Tibial nerve (tissue), 4 donors: ENCODE measurements at regions not wholly inside any gene's neighbourhood (a gene's known extent, or its start where the extent isn't known, plus 50 kb on each side); places are given as distances from the start of the nearest gene placed in this dataset.

Source experiments
- DNase-seq, 2 donors: peaks; one replicate each; pipeline ENCODE4 v3.0.0-alpha.2; 2019; ENCODE audit warnings: low spot score in 2 of 2
- H3K27ac ChIP-seq, 4 donors: fragments of 200-600 bp; sonication (generic) in 3 of 4; one replicate each; pipeline ENCODE4 v1.5.1; 2017 to 2019; ENCODE audit warnings: mild to moderate bottlenecking in 1 of 4
- H3K27me3 ChIP-seq, 2 donors: fragments of 200-600 bp; sonication (generic) in 1 of 2; one replicate each; pipeline versions ENCODE4 v1.5.1 to v1.6.0; 2017 to 2019
- H3K36me3 ChIP-seq, 3 donors: fragments of 200-600 bp; sonication (generic); one replicate each; pipeline ENCODE4 v1.5.1; 2018 to 2019
- H3K4me1 ChIP-seq, 4 donors: fragments of 200-600 bp; sonication (generic) in 3 of 4; one replicate each; pipeline ENCODE4 v1.5.1; 2017 to 2019
- H3K4me3 ChIP-seq, 4 donors: fragments of 200-600 bp; sonication (generic) in 3 of 4; one replicate each; pipeline ENCODE4 v1.5.1; 2017 to 2019; ENCODE audit warnings: mild to moderate bottlenecking in 1 of 4, moderate library complexity in 1 of 4
- H3K9me3 ChIP-seq, 4 donors: fragments of 200-600 bp; sonication (generic) in 3 of 4; one replicate each; pipeline ENCODE4 v1.5.1; 2017 to 2019
- CTCF ChIP-seq, 5 experiments: fragments of 200-600 bp in 3 of 5; fragments of 450-650 bp in 2 of 5; sonication (generic) in 3 of 5; IDR thresholded peaks; one replicate each; pipeline ENCODE4 v1.5.1; 2016 to 2019; ENCODE audit warnings: antibody characterized with exemption in 5 of 5, mild to moderate bottlenecking in 3 of 5, moderate library complexity in 2 of 5
- EP300 ChIP-seq, 2 donors: sonication (generic); formaldehyde crosslinking; IDR thresholded peaks; one replicate each; pipeline ENCODE4 v1.6.1; 2017; ENCODE audit warnings: antibody characterized with exemption in 2 of 2, mild to moderate bottlenecking in 1 of 2
- POLR2A ChIP-seq, 2 donors: fragments of 450-650 bp; IDR thresholded peaks; one replicate each; pipeline ENCODE4 v1.6.1; 2017; ENCODE audit warnings: antibody characterized with exemption in 2 of 2, mild to moderate bottlenecking in 2 of 2, moderate library complexity in 2 of 2
- WGBS, 2 donors: methylation state at CpG; one replicate each; pipeline ENCODE4 v1.1.5; 2018; 5-methylcytosine and 5-hydroxymethylcytosine counted together

GRCh38 chr5:17734011-17734410 lies 99.8 kb downstream of the TAF11L14 start:
- Histone ChIP-seq H3K9me3 (no peaks in the 10 kb centered on the region), H3K27ac (no peak overlapping the region), H3K27me3 (no peaks in the 10 kb centered on the region), H3K4me1 (no peaks in the 10 kb centered on the region), H3K4me3 (no peak overlapping the region), H3K36me3 (no peaks in the 10 kb centered on the region)
- TF ChIP-seq CTCF (IDR thresholded peaks at IDR 0.05), result no peak
- no peak for TF ChIP-seq POLR2A (IDR thresholded peaks at IDR 0.05)
- no peak for TF ChIP-seq EP300 (IDR thresholded peaks at IDR 0.05)
- WGBS, 2 donors, result 77 to 84% methylated on average over 2 of the region's 2 CpGs
- DNase-seq, result no peak

DNA sequence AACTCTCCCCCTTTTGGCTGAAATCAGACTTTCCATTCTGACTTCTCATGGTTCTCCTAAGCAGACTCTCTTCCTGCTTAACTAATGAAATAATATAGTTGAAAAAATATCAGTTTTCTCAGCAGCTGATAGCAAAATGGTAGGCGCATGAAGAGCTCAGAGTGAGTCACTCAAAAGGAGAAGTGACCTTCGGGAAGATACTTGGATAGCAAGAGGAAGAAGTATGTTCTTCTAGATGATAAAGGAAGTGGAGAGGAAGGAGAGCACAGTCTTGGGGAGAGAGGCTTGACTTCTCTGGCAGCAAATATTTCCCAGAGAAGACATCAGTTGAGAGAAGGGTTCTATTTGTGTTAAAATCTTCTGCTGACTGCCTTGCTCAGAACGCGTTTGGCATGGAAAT lies 101.5 kb downstream of the TAF11L14 start:
- no peaks in the 10 kb centered on the region for H3K4me1 ChIP-seq
- no peak for DNase-seq
- no peaks in the 10 kb centered on the region for H3K36me3 ChIP-seq
- no peak for TF ChIP-seq EP300 (IDR thresholded peaks at IDR 0.05)
- TF ChIP-seq POLR2A (IDR thresholded peaks at IDR 0.05), result no peak
- TF ChIP-seq CTCF (IDR thresholded peaks at IDR 0.05), result no peak
- H3K9me3 ChIP-seq, result no peaks in the 10 kb centered on the region
- 69 to 83% methylated on average over 4 of the region's 4 CpGs for WGBS, 2 donors
- no peak overlapping the region for H3K27ac ChIP-seq
- H3K27me3 ChIP-seq, result no peaks in the 10 kb centered on the region
- no peak overlapping the region for H3K4me3 ChIP-seq

GRCh38 chr5:17737092-17737491 lies 102.8 kb downstream of the TAF11L14 start:
- no peak overlapping the region for H3K27ac ChIP-seq
- H3K4me3 ChIP-seq, result no peak overlapping the region
- DNase-seq, result no peak
- WGBS, 2 donors, result 90 to 97% methylated on average over 2 of the region's 2 CpGs
- H3K9me3 ChIP-seq, result no peaks in the 10 kb centered on the region
- H3K36me3 ChIP-seq, result no peaks in the 10 kb centered on the region
- TF ChIP-seq POLR2A (IDR thresholded peaks at IDR 0.05) (no peak), EP300 (IDR thresholded peaks at IDR 0.05) (no peak), CTCF (IDR thresholded peaks at IDR 0.05) (no peak)
- no peaks in the 10 kb centered on the region for H3K27me3 ChIP-seq
- no peaks in the 10 kb centered on the region for H3K4me1 ChIP-seq

GRCh38 chr5:17738446-17738845 lies 104.2 kb downstream of the TAF11L14 start:
- Histone ChIP-seq H3K36me3 (no peaks in the 10 kb centered on the region), H3K4me1 (no peaks in the 10 kb centered on the region), H3K4me3 (no peak overlapping the region), H3K27ac (no peak overlapping the region), H3K27me3 (no peaks in the 10 kb centered on the region), H3K9me3 (no peaks in the 10 kb centered on the region)
- no peak for DNase-seq
- no peak for TF ChIP-seq EP300 (IDR thresholded peaks at IDR 0.05)
- no peak for TF ChIP-seq POLR2A (IDR thresholded peaks at IDR 0.05)
- no peak for TF ChIP-seq CTCF (IDR thresholded peaks at IDR 0.05)
- WGBS, 2 donors, result 32 to 68% methylated on average over 2 of the region's 2 CpGs

- DNase-seq, result no peak
- H3K4me3 ChIP-seq, result no peak overlapping the region
- TF ChIP-seq CTCF (IDR thresholded peaks at IDR 0.05) (no peak), POLR2A (IDR thresholded peaks at IDR 0.05) (no peak), EP300 (IDR thresholded peaks at IDR 0.05) (no peak)
Observed at GRCh38 chr5:17743580-17744435, 109.5 kb downstream of the TAF11L14 start.

More at GRCh38 chr5:17743580-17744435, 109.5 kb downstream of the TAF11L14 start:
- Histone ChIP-seq H3K9me3 (no peaks in the 10 kb centered on the region), H3K4me1 (no peaks in the 10 kb centered on the region), H3K36me3 (no peaks in the 10 kb centered on the region), H3K27me3 (no peaks in the 10 kb centered on the region), H3K27ac (peak overlapping the region in 1 of 4 donors; percentile 41)
- 57 to 60% methylated on average over 8 of the region's 8 CpGs for WGBS, 2 donors
